ENCODE measurements at regions not wholly inside any gene's neighbourhood (a gene's known extent, or its start where the extent isn't known, plus 50 kb on each side); places are given as distances from the start of the nearest gene placed in this dataset.

GRCh38 chr14:58809520-58809919 is 171.8 kb downstream of the DACT1 start:
- TF ChIP-seq CTCF (IDR thresholded peaks at IDR 0.05) (no peak), POLR2AphosphoS5 (IDR thresholded peaks at IDR 0.05) (no peak), POLR2A (IDR thresholded peaks at IDR 0.05) (no peak)

Measured in prostate gland (tissue), 2 donors.